B cell (primary cell): ENCODE measurements at regions not wholly inside any gene's neighbourhood (a gene's known extent, or its start where the extent isn't known, plus 50 kb on each side); places are given as distances from the start of the nearest gene placed in this dataset.

Experiments
- CTCF ChIP-seq: fragments of 200-600 bp; IDR thresholded peaks from one replicate; pipeline ENCODE4 v1.8.0; 2022; ENCODE audit warnings: antibody characterized with exemption, mild to moderate bottlenecking
- EZH2 ChIP-seq: IDR thresholded peaks from 2 replicates; pipeline ENCODE4 v1.6.1; 2012; ENCODE audit warnings: borderline replicate concordance, low read depth, mild to moderate bottlenecking, moderate library complexity, low read length; ENCODE audit not compliant: insufficient read depth, poor library complexity, severe bottlenecking

- TF ChIP-seq CTCF (no peak), EZH2 (no peak)
Observed at GRCh38 chr1:168941640-168942039, 164.8 kb upstream of the ATP1B1 start.
